GM21619 (cell line): ENCODE measurements at regions not wholly inside any gene's neighbourhood (a gene's known extent, or its start where the extent isn't known, plus 50 kb on each side); places are given as distances from the start of the nearest gene placed in this dataset.

ENCODE experiments used
- ATAC-seq: cut with Tn5 transposase; IDR thresholded peaks from one replicate; pipeline ENCODE4 v1.9.1; 2021; ENCODE audit not compliant: unreplicated experiment

GRCh38 chr21:39124681-39125251 is 58.5 kb downstream of the PSMG1 start:
- ATAC-seq: no peak

- no peak for ATAC-seq
These were observed 59.9 kb downstream of the PSMG1 start for GRCh38 chr21:39123375-39123774.

- no peak for ATAC-seq
These were observed 61.5 kb downstream of the PSMG1 start for GRCh38 chr21:39121600-39122355.

GRCh38 chr21:39120876-39121599 is 62.2 kb downstream of the PSMG1 start:
- no peak for ATAC-seq

GRCh38 chr21:39119891-39120290 is 63.4 kb downstream of the PSMG1 start:
- no peak for ATAC-seq

GRCh38 chr21:39118604-39119215 is 64.5 kb downstream of the PSMG1 start:
- ATAC-seq: no peak

- no peak for ATAC-seq
These were observed 65.2 kb downstream of the PSMG1 start for GRCh38 chr21:39118061-39118460.

GRCh38 chr21:39117440-39117970 is 65.7 kb downstream of the PSMG1 start:
- ATAC-seq: no peak

GRCh38 chr21:39116761-39117439 is 66.4 kb downstream of the PSMG1 start:
- ATAC-seq: no peak

- ATAC-seq: no peak
These were observed 67.5 kb downstream of the PSMG1 start for GRCh38 chr21:39115576-39116235.

- ATAC-seq: no peak
These were observed 68.2 kb downstream of the PSMG1 start for GRCh38 chr21:39114871-39115575.

GRCh38 chr21:39111931-39112550 is 71.2 kb downstream of the PSMG1 start:
- ATAC-seq: no peak

GRCh38 chr21:39110431-39110830 is 72.8 kb downstream of the PSMG1 start:
- ATAC-seq: no peak

- no peak for ATAC-seq
These were observed 73.5 kb downstream of the PSMG1 start for GRCh38 chr21:39109596-39110210.

GRCh38 chr21:39109163-39109530 is 74.1 kb downstream of the PSMG1 start:
- ATAC-seq: no peak

GRCh38 chr21:39108291-39109162 is 74.7 kb downstream of the PSMG1 start:
- ATAC-seq: no peak

- ATAC-seq: no peak
These were observed 75.5 kb downstream of the PSMG1 start for GRCh38 chr21:39107739-39108138.

- ATAC-seq: no peak
These were observed 76.3 kb downstream of the PSMG1 start for GRCh38 chr21:39106881-39107462.
